Neural progenitor cell (in vitro differentiated cells): ENCODE measurements at regions not wholly inside any gene's neighbourhood (a gene's known extent, or its start where the extent isn't known, plus 50 kb on each side); places are given as distances from the start of the nearest gene placed in this dataset.

Source experiments
- DNase-seq: peaks from one replicate; pipeline ENCODE4 v3.0.0-alpha.2; 2016; ENCODE audit warnings: low spot score
- H2AFZ ChIP-seq: fragments of 200-600 bp; sonication (generic); replicated peaks from 2 replicates; pipeline ENCODE4 v1.6.1; 2016; ENCODE audit warnings: antibody characterized with exemption
- H3F3A ChIP-seq: fragments of 200-600 bp; sonication (generic); 2 replicates; pipeline ENCODE4 v1.6.1; 2016; ENCODE audit warnings: antibody characterized with exemption, low read depth
- H3K27ac ChIP-seq: fragments of 200-600 bp; sonication (generic); 2 replicates; pipeline ENCODE4 v1.5.1; 2016; ENCODE audit warnings: mild to moderate bottlenecking
- H3K27me3 ChIP-seq: fragments of 200-600 bp; sonication (generic); 2 replicates; pipeline ENCODE4 v1.6.1; 2016; ENCODE audit warnings: mild to moderate bottlenecking, moderate library complexity
- H3K36me3 ChIP-seq: fragments of 200-600 bp; sonication (generic); 2 replicates; pipeline ENCODE4 v1.5.1; 2016
- H3K4me1 ChIP-seq: fragments of 200-600 bp; sonication (generic); 2 replicates; pipeline ENCODE4 v1.6.1; 2016; ENCODE audit warnings: mixed run types
- H3K4me2 ChIP-seq: fragments of 200-600 bp; sonication (generic); 2 replicates; pipeline ENCODE4 v1.6.1; 2016
- H3K4me3 ChIP-seq: fragments of 200-600 bp; sonication (generic); 2 replicates; pipeline ENCODE4 v1.5.1; 2016
- H3K79me2 ChIP-seq: fragments of 200-600 bp; sonication (generic); 2 replicates; pipeline ENCODE4 v1.6.1; 2016; ENCODE audit warnings: low read depth
- H3K9ac ChIP-seq: fragments of 200-600 bp; sonication (generic); 2 replicates; pipeline ENCODE4 v1.6.1; 2016
- H3K9me3 ChIP-seq: fragments of 200-600 bp; sonication (generic); 2 replicates; pipeline ENCODE4 v1.5.1; 2016; ENCODE audit warnings: low read depth
- H4K20me1 ChIP-seq: fragments of 200-600 bp; sonication (generic); 2 replicates; pipeline ENCODE4 v1.6.1; 2016; ENCODE audit warnings: low read depth
- H3K27ac Mint-ChIP-seq: 3 replicates; pipeline ENCODE4 v1.8.0; 2021; ENCODE audit warnings: mixed read lengths
- H3K27me3 Mint-ChIP-seq: 2 replicates; pipeline ENCODE4 v1.8.0; 2022; ENCODE audit warnings: low read depth, mild to moderate bottlenecking, inconsistent platforms, moderate library complexity, mixed read lengths; ENCODE audit not compliant: insufficient read depth
- H3K36me3 Mint-ChIP-seq: 3 replicates; pipeline ENCODE4 v1.8.0; 2021; ENCODE audit warnings: mixed read lengths
- H3K4me1 Mint-ChIP-seq: 3 replicates; pipeline ENCODE4 v1.8.0; 2021; ENCODE audit warnings: mixed read lengths
- H3K4me3 Mint-ChIP-seq: 3 replicates; pipeline ENCODE4 v1.8.0; 2021; ENCODE audit warnings: mild to moderate bottlenecking, moderate library complexity, mixed read lengths
- H3K9me3 Mint-ChIP-seq: 3 replicates; pipeline ENCODE4 v1.8.0; 2020; ENCODE audit warnings: mixed read lengths
- EZH2 ChIP-seq: fragments of 200-600 bp; sonication (generic); IDR thresholded peaks from 2 replicates; pipeline ENCODE4 v1.6.1; 2017; ENCODE audit warnings: antibody characterized with exemption, mild to moderate bottlenecking, moderate library complexity
- EZH2phosphoT487 ChIP-seq: fragments of 200-600 bp; sonication (generic); IDR thresholded peaks from 2 replicates; pipeline ENCODE4 v1.6.1; 2017; ENCODE audit warnings: antibody characterized with exemption
- TF ChIP-seq, protein P1 (sequence below): fragments of 200-600 bp; sonication (generic); IDR thresholded peaks from 2 replicates; pipeline ENCODE4 v1.5.1; 2017; ENCODE audit warnings: antibody characterized with exemption, mild to moderate bottlenecking

DNA sequence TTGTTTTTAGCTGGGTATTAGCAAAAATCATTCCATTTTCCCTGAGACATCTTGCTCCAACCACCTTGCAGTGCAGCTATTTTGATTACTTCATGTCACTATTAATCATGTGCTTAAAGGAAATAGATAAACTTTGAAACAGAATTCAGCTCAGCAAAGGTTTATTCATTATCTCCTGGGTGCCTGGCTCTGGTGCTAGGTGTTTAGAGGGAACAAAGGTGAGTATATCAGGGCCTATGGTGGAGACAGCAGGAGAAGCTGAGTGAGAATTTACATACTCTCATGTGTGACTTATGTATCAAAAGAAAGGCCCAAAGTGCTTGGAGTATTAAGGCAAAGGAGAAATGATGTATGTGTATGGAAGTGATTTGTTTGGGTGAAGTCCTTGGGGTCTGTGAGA, 63.8 kb upstream of the BMP2 start:
- no peaks in the 10 kb centered on the region for H3K36me3 ChIP-seq

DNA sequence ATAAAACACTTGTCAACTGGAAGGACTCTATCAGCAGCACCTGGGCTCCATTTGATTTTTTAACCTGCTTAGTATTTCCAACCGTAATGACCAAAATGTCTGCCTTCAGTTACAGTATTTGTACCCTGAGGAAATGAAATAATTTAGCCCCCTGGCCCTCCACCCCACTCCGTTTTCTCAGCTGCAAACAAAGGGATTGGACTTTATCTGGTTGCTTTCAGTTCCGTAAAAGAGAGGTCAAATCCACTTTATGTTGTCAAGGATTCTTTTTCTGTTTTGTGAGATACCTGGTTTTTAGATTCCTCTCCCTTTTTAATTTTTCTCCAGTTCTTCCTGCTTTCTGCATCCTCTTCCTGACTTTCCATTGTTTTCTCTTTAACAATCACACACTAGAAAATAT, 64.4 kb upstream of the BMP2 start:
- no peak for DNase-seq
- H3K4me1 ChIP-seq, result peaks cover 3% of the 10 kb centered on the region
- Mint-ChIP-seq H3K27me3 (no peaks in the 10 kb centered on the region), H3K4me1 (peaks cover 6% of the 10 kb centered on the region), H3K9me3 (no peaks in the 10 kb centered on the region), H3K27ac (no peak overlapping the region), H3K36me3 (no peaks in the 10 kb centered on the region), H3K4me3 (no peak overlapping the region)
- no peaks in the 10 kb centered on the region for H3K27me3 ChIP-seq
- no peak overlapping the region for H3K4me2 ChIP-seq
- no peaks in the 10 kb centered on the region for H3F3A ChIP-seq
- H3K9me3 ChIP-seq, result no peaks in the 10 kb centered on the region
- no peak overlapping the region for H3K4me3 ChIP-seq
- no peak for TF ChIP-seq EZH2
- TF ChIP-seq, protein P1, sequence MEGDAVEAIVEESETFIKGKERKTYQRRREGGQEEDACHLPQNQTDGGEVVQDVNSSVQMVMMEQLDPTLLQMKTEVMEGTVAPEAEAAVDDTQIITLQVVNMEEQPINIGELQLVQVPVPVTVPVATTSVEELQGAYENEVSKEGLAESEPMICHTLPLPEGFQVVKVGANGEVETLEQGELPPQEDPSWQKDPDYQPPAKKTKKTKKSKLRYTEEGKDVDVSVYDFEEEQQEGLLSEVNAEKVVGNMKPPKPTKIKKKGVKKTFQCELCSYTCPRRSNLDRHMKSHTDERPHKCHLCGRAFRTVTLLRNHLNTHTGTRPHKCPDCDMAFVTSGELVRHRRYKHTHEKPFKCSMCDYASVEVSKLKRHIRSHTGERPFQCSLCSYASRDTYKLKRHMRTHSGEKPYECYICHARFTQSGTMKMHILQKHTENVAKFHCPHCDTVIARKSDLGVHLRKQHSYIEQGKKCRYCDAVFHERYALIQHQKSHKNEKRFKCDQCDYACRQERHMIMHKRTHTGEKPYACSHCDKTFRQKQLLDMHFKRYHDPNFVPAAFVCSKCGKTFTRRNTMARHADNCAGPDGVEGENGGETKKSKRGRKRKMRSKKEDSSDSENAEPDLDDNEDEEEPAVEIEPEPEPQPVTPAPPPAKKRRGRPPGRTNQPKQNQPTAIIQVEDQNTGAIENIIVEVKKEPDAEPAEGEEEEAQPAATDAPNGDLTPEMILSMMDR, result no peak
- TF ChIP-seq EZH2phosphoT487, result no peak
- H4K20me1 ChIP-seq, result no peaks in the 10 kb centered on the region
- H2AFZ ChIP-seq, result no peak overlapping the region
- no peak overlapping the region for H3K9ac ChIP-seq
- H3K79me2 ChIP-seq, result no peaks in the 10 kb centered on the region
- H3K36me3 ChIP-seq, result no peaks in the 10 kb centered on the region
- H3K27ac ChIP-seq, result no peak overlapping the region

More for the DNA sequence above, 63.8 kb upstream of the BMP2 start:
- H3K4me3 ChIP-seq, result no peak overlapping the region
- H2AFZ ChIP-seq, result no peak overlapping the region
- H3F3A ChIP-seq, result no peaks in the 10 kb centered on the region
- no peaks in the 10 kb centered on the region for H3K27me3 ChIP-seq
- H3K4me1 ChIP-seq, result no peaks in the 10 kb centered on the region
- no peak overlapping the region for H3K4me2 ChIP-seq
- no peak overlapping the region for H3K9ac ChIP-seq
- Mint-ChIP-seq H3K27ac (no peak overlapping the region), H3K4me3 (no peak overlapping the region), H3K4me1 (peaks cover 2% of the 10 kb centered on the region), H3K9me3 (no peaks in the 10 kb centered on the region), H3K36me3 (no peaks in the 10 kb centered on the region), H3K27me3 (no peaks in the 10 kb centered on the region)
- DNase-seq, result no peak
- no peak for TF ChIP-seq EZH2
- TF ChIP-seq EZH2phosphoT487, result no peak
- TF ChIP-seq, protein P1, result no peak
- no peaks in the 10 kb centered on the region for H3K9me3 ChIP-seq
- no peaks in the 10 kb centered on the region for H3K79me2 ChIP-seq
- H3K27ac ChIP-seq, result no peak overlapping the region
- H4K20me1 ChIP-seq, result no peaks in the 10 kb centered on the region

GRCh38 chr20:6702144-6702543, 65.3 kb upstream of the BMP2 start:
- peaks cover 3% of the 10 kb centered on the region for H3K4me1 ChIP-seq
- no peaks in the 10 kb centered on the region for H3K36me3 ChIP-seq
- no peaks in the 10 kb centered on the region for H3K9me3 ChIP-seq
- TF ChIP-seq EZH2phosphoT487 (no peak), EZH2 (no peak)
- TF ChIP-seq, protein P1, result no peak
- H3K4me2 ChIP-seq, result no peak overlapping the region
- H3K9me3 Mint-ChIP-seq, result no peaks in the 10 kb centered on the region
- H3K79me2 ChIP-seq, result no peaks in the 10 kb centered on the region
- no peaks in the 10 kb centered on the region for H3F3A ChIP-seq
- H3K36me3 Mint-ChIP-seq, result no peaks in the 10 kb centered on the region
- H3K27me3 Mint-ChIP-seq, result peaks cover 4% of the 10 kb centered on the region
- H3K4me1 Mint-ChIP-seq, result peaks cover 6% of the 10 kb centered on the region
- no peaks in the 10 kb centered on the region for H3K27me3 ChIP-seq
- no peak overlapping the region for H3K9ac ChIP-seq
- no peak overlapping the region for H2AFZ ChIP-seq
- no peak overlapping the region for H3K27ac Mint-ChIP-seq
- H3K4me3 ChIP-seq, result no peak overlapping the region
- H4K20me1 ChIP-seq, result no peaks in the 10 kb centered on the region
- no peak for DNase-seq
- no peak overlapping the region for H3K27ac ChIP-seq
- H3K4me3 Mint-ChIP-seq, result no peak overlapping the region
